HEK293 (cell line): ENCODE measurements at regions not wholly inside any gene's neighbourhood (a gene's known extent, or its start where the extent isn't known, plus 50 kb on each side); places are given as distances from the start of the nearest gene placed in this dataset.
"Not testable (repeated sequence)": the region's sequence is repeated elsewhere in the genome, so short reads cannot be mapped to it uniquely, and the experiment has no call there.

Source experiments
- GLI2 ChIP-seq: fragments of 450-650 bp; formaldehyde crosslinking; IDR thresholded peaks from 2 replicates; pipeline ENCODE4; 2017; ENCODE audit warnings: missing biosample characterization, missing genetic modification characterization, low read depth, borderline replicate concordance
- MEIS1 ChIP-seq: sonication (generic); formaldehyde crosslinking; IDR thresholded peaks from 2 replicates; pipeline ENCODE4 v1.8.1; 2022; ENCODE audit warnings: missing genetic modification reagents, mild to moderate bottlenecking, borderline replicate concordance
- MYNN ChIP-seq: fragments of 450-650 bp; formaldehyde crosslinking; IDR thresholded peaks from 2 replicates; pipeline ENCODE4 v1.5.1; 2016; ENCODE audit warnings: missing biosample characterization, missing genetic modification characterization, borderline replicate concordance
- SP2 ChIP-seq: fragments of 450-650 bp; formaldehyde crosslinking; IDR thresholded peaks from 2 replicates; pipeline ENCODE4 v1.5.1; 2016; ENCODE audit warnings: missing biosample characterization, missing genetic modification characterization
- ZBTB1 ChIP-seq: fragments of 450-650 bp; formaldehyde crosslinking; IDR thresholded peaks from 2 replicates; pipeline ENCODE4 v1.5.1; 2016; ENCODE audit warnings: missing biosample characterization, missing genetic modification characterization
- ZNF16 ChIP-seq: fragments of 450-650 bp; formaldehyde crosslinking; IDR thresholded peaks from 2 replicates; pipeline ENCODE4 v1.5.1; 2016; ENCODE audit warnings: low read depth, missing biosample characterization, missing genetic modification characterization
- ZNF221 ChIP-seq: fragments of 450-650 bp; formaldehyde crosslinking; IDR thresholded peaks from 2 replicates; pipeline ENCODE4 v1.5.1; 2017; ENCODE audit warnings: missing biosample characterization, missing genetic modification characterization, borderline replicate concordance
- ZNF24 ChIP-seq: fragments of 450-650 bp; formaldehyde crosslinking; IDR thresholded peaks from 2 replicates; pipeline ENCODE4 v1.5.1; 2016; ENCODE audit warnings: missing biosample characterization, missing genetic modification characterization
- ZNF600 ChIP-seq: fragments of 450-650 bp; formaldehyde crosslinking; IDR thresholded peaks from 2 replicates; pipeline ENCODE4 v1.5.1; 2016; ENCODE audit warnings: missing biosample characterization, missing genetic modification characterization
- TF ChIP-seq, protein P1 (sequence below): fragments of 450-650 bp; formaldehyde crosslinking; conservative IDR thresholded peaks from 2 replicates; pipeline ENCODE4 v1.5.1; 2016; ENCODE audit warnings: low read depth, missing biosample characterization, missing genetic modification characterization

DNA sequence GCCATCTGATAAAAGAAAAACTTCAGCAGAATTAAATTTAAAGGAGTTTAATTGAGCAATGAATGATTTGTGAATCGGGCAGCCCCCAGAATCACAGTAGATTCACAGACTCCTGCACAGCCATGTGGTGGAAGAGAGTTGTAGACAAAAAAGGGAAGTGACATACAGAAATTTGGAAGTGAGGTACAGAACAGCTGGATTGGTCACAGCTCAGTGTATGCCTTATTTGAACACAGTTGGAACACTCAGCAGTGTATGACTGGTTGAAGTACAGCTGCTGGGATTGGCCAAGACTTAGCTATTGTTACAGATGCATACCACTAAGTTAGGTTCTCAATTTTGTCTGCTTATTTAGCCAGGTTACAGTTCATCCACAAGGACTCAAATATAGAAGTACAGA is 213.9 kb upstream of the TMEM260 start:
- TF ChIP-seq ZNF600 (tag by site-specific recombination); SP2 (tag by site-specific recombination); ZNF221; GLI2; ZNF24; MEIS1; ZBTB1; ZNF16 (tag by site-specific recombination); MYNN (tag by site-specific recombination): not testable (repeated sequence)
- TF ChIP-seq, protein P1, sequence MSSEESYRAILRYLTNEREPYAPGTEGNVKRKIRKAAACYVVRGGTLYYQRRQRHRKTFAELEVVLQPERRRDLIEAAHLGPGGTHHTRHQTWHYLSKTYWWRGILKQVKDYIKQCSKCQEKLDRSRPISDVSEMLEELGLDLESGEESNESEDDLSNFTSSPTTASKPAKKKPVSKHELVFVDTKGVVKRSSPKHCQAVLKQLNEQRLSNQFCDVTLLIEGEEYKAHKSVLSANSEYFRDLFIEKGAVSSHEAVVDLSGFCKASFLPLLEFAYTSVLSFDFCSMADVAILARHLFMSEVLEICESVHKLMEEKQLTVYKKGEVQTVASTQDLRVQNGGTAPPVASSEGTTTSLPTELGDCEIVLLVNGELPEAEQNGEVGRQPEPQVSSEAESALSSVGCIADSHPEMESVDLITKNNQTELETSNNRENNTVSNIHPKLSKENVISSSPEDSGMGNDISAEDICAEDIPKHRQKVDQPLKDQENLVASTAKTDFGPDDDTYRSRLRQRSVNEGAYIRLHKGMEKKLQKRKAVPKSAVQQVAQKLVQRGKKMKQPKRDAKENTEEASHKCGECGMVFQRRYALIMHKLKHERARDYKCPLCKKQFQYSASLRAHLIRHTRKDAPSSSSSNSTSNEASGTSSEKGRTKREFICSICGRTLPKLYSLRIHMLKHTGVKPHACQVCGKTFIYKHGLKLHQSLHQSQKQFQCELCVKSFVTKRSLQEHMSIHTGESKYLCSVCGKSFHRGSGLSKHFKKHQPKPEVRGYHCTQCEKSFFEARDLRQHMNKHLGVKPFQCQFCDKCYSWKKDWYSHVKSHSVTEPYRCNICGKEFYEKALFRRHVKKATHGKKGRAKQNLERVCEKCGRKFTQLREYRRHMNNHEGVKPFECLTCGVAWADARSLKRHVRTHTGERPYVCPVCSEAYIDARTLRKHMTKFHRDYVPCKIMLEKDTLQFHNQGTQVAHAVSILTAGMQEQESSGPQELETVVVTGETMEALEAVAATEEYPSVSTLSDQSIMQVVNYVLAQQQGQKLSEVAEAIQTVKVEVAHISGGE (tag by site-specific recombination), result not testable (repeated sequence)
